ENCODE measurements at regions not wholly inside any gene's neighbourhood (a gene's known extent, or its start where the extent isn't known, plus 50 kb on each side); places are given as distances from the start of the nearest gene placed in this dataset.
"Not testable (repeated sequence)": the region's sequence is repeated elsewhere in the genome, so short reads cannot be mapped to it uniquely, and the experiment has no call there.

GRCh38 chr5:91486638-91487037, 103.5 kb upstream of the ARRDC3 start:
- no peak for TF ChIP-seq POLR2AphosphoS5 (IDR thresholded peaks at IDR 0.05)
- no peak for TF ChIP-seq POLR2A (IDR thresholded peaks at IDR 0.05)
- no peak for TF ChIP-seq EP300 (IDR thresholded peaks at IDR 0.05)
- TF ChIP-seq, protein P1, sequence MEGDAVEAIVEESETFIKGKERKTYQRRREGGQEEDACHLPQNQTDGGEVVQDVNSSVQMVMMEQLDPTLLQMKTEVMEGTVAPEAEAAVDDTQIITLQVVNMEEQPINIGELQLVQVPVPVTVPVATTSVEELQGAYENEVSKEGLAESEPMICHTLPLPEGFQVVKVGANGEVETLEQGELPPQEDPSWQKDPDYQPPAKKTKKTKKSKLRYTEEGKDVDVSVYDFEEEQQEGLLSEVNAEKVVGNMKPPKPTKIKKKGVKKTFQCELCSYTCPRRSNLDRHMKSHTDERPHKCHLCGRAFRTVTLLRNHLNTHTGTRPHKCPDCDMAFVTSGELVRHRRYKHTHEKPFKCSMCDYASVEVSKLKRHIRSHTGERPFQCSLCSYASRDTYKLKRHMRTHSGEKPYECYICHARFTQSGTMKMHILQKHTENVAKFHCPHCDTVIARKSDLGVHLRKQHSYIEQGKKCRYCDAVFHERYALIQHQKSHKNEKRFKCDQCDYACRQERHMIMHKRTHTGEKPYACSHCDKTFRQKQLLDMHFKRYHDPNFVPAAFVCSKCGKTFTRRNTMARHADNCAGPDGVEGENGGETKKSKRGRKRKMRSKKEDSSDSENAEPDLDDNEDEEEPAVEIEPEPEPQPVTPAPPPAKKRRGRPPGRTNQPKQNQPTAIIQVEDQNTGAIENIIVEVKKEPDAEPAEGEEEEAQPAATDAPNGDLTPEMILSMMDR (IDR thresholded peaks at IDR 0.05), result no peak
- no peak overlapping the region for H3K27ac ChIP-seq
- ATAC-seq, result no peak
- no peaks in the 10 kb centered on the region for H3K27me3 ChIP-seq
- no peaks in the 10 kb centered on the region for H3K4me1 ChIP-seq
- WGBS, 2 donors (ENCODE audit: low coverage in 1 of 2), result 47 to 60% methylated on average over 2 of the region's 2 CpGs
- H3K9me3 ChIP-seq, result no peaks in the 10 kb centered on the region
- H3K36me3 ChIP-seq, result no peaks in the 10 kb centered on the region
- H3K4me3 ChIP-seq, result no peak overlapping the region

DNA sequence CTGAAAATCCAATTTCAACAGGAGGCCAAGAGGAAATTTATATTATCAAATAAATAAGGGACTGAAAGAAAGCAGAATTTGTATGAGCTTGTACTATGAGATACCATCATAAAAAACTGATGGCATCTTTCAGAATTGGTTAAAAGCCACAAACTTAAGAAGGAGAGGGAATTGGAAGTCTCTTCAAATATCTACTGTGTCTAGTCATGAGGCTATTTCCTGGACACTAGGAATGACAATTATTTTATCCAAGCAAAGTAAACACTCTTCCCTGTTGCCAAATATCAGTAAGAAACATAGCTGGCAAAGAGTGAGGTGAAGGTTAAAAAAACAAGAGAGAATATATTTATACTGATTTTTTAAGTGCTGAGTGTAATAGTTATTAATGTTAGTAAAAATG, 101.5 kb upstream of the ARRDC3 start:
- H3K27ac ChIP-seq, result no peak overlapping the region
- H3K4me3 ChIP-seq, result no peak overlapping the region
- H3K36me3 ChIP-seq, result no peaks in the 10 kb centered on the region
- no peaks in the 10 kb centered on the region for H3K9me3 ChIP-seq
- TF ChIP-seq POLR2AphosphoS5 (IDR thresholded peaks at IDR 0.05), result no peak
- TF ChIP-seq POLR2A (IDR thresholded peaks at IDR 0.05), result no peak
- TF ChIP-seq, protein P1 (IDR thresholded peaks at IDR 0.05), result no peak
- TF ChIP-seq EP300 (IDR thresholded peaks at IDR 0.05), result no peak
- ATAC-seq, result no peak
- no peaks in the 10 kb centered on the region for H3K27me3 ChIP-seq
- no peaks in the 10 kb centered on the region for H3K4me1 ChIP-seq

- not testable (repeated sequence) for H3K4me3 ChIP-seq, H3K27ac ChIP-seq, H3K27me3 ChIP-seq, ATAC-seq, H3K36me3 ChIP-seq, H3K9me3 ChIP-seq, H3K4me1 ChIP-seq
- 84% methylated on average over 2 of the region's 2 CpGs; no CpG with 5 or more reads in 1 of the 2 donors for WGBS, 2 donors (ENCODE audit: low coverage in 1 of 2)
Observed at GRCh38 chr5:91479376-91479775, 96.3 kb upstream of the ARRDC3 start.

DNA sequence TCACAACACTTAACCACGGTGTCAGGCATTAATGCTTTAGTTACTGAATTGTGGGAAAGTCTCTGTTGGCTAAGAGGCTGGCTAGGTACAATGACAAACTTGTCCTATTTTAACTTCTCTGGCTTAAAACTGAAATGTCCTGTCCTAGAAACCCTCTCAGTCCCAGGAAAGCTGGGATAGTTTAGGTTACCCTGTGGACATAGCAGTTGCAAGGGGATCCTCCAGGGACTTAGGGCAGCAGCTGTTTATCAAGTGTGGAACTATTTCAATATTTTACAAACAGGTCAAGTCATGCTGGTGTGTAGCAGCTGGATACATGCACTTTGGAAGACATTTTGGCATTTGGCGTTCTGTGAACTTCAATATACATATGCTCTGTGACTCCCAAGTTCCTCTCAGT, 95.0 kb upstream of the ARRDC3 start:
- Histone ChIP-seq H3K27me3 (no peaks in the 10 kb centered on the region), H3K4me1 (no peaks in the 10 kb centered on the region), H3K9me3 (no peaks in the 10 kb centered on the region), H3K36me3 (no peaks in the 10 kb centered on the region), H3K27ac (no peak overlapping the region), H3K4me3 (no peak overlapping the region)
- TF ChIP-seq POLR2A (IDR thresholded peaks at IDR 0.05), result no peak
- no peak for TF ChIP-seq POLR2AphosphoS5 (IDR thresholded peaks at IDR 0.05)
- no peak for TF ChIP-seq EP300 (IDR thresholded peaks at IDR 0.05)
- TF ChIP-seq, protein P1 (IDR thresholded peaks at IDR 0.05), result no peak
- no peak for ATAC-seq
- 86 to 92% methylated on average over 1 to 2 of the region's 2 CpGs for WGBS, 2 donors (ENCODE audit: low coverage in 1 of 2)

DNA sequence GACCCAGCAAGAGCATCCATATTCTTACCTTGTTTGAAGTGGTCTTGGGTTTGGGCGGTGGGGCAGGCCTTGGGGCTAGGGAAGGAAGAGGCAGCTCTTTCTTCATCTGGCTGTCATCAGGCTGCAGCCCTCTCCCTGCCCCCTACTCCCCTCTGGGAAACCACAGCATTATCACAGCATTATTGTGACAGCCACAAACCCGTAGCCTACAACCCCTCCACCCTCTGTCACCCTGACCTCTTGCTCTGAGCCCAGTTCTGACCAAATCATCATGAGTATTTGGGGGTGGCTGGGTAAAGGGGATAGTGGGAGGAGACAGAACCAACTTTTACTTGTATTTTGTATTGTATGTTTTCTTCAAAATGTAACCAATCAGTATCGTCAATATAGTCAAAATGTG, 94.3 kb upstream of the ARRDC3 start:
- TF ChIP-seq, protein P1 (IDR thresholded peaks at IDR 0.05), result no peak
- TF ChIP-seq POLR2A (IDR thresholded peaks at IDR 0.05) (no peak), EP300 (IDR thresholded peaks at IDR 0.05) (no peak), POLR2AphosphoS5 (IDR thresholded peaks at IDR 0.05) (no peak)
- H3K9me3 ChIP-seq, result no peaks in the 10 kb centered on the region
- H3K27ac ChIP-seq, result no peak overlapping the region
- WGBS, 2 donors (ENCODE audit: low coverage in 1 of 2), result 89 to 100% methylated on average over 1 to 2 of the region's 3 CpGs
- H3K4me3 ChIP-seq, result no peak overlapping the region
- no peaks in the 10 kb centered on the region for H3K36me3 ChIP-seq
- no peaks in the 10 kb centered on the region for H3K4me1 ChIP-seq
- H3K27me3 ChIP-seq, result no peaks in the 10 kb centered on the region
- ATAC-seq, result no peak

DNA sequence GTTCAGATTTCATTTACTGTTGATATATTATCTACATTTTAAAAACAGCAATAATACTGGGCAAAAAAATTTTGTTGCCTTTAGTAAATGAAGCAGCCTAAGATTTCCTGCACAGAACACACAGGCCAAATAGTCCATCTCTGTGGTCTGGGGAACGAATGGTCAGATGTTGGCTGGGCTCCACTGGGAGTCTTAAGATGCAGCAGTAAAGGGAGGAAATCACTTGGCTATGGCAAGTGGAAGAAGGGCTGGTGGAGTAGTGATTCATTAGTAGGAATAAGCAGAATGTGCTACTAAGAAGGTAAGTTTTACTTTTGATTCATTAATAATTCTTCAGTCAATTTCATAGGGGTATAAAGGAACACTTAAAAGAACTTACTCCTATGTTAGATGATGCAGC, 91.1 kb upstream of the ARRDC3 start:
- H3K27ac ChIP-seq, result no peak overlapping the region
- 7 to 54% methylated on average over 1 of the region's 1 CpG for WGBS, 2 donors (ENCODE audit: low coverage in 1 of 2)
- no peaks in the 10 kb centered on the region for H3K4me1 ChIP-seq
- ATAC-seq, result no peak
- no peak overlapping the region for H3K4me3 ChIP-seq
- no peaks in the 10 kb centered on the region for H3K36me3 ChIP-seq
- no peaks in the 10 kb centered on the region for H3K9me3 ChIP-seq
- TF ChIP-seq POLR2A (IDR thresholded peaks at IDR 0.05), result no peak
- TF ChIP-seq, protein P1 (IDR thresholded peaks at IDR 0.05), result no peak
- TF ChIP-seq EP300 (IDR thresholded peaks at IDR 0.05), result no peak
- no peak for TF ChIP-seq POLR2AphosphoS5 (IDR thresholded peaks at IDR 0.05)
- H3K27me3 ChIP-seq, result no peaks in the 10 kb centered on the region
